GM19397 (cell line): ENCODE measurements at regions not wholly inside any gene's neighbourhood (a gene's known extent, or its start where the extent isn't known, plus 50 kb on each side); places are given as distances from the start of the nearest gene placed in this dataset.

Source experiments
- ATAC-seq: cut with Tn5 transposase; IDR thresholded peaks from one replicate; pipeline ENCODE4 v1.9.1; 2021; ENCODE audit warnings: mild to moderate bottlenecking, moderate library complexity; ENCODE audit not compliant: unreplicated experiment

GRCh38 chr4:43918377-43918776, 530.2 kb downstream of the KCTD8 start:
- ATAC-seq: no peak

- ATAC-seq: no peak
Observed at GRCh38 chr4:43932448-43932847, 516.2 kb downstream of the KCTD8 start.

- no peak for ATAC-seq
Observed at GRCh38 chr4:43943998-43944397, 504.6 kb downstream of the KCTD8 start.

GRCh38 chr4:43959976-43960375, 488.6 kb downstream of the KCTD8 start:
- no peak for ATAC-seq

GRCh38 chr4:43968011-43968410, 480.6 kb downstream of the KCTD8 start:
- no peak for ATAC-seq

GRCh38 chr4:43983610-43984009, 465.0 kb downstream of the KCTD8 start:
- no peak for ATAC-seq

- no peak for ATAC-seq
Observed at GRCh38 chr4:43987331-43987944, 461.2 kb downstream of the KCTD8 start.

- no peak for ATAC-seq
Observed at GRCh38 chr4:43990551-43990950, 458.1 kb downstream of the KCTD8 start.

- ATAC-seq: no peak
Observed at GRCh38 chr4:43990963-43991362, 457.6 kb downstream of the KCTD8 start.

GRCh38 chr4:43992552-43992951, 456.1 kb downstream of the KCTD8 start:
- no peak for ATAC-seq

GRCh38 chr4:43993196-43993902, 455.3 kb downstream of the KCTD8 start:
- no peak for ATAC-seq

- no peak for ATAC-seq
Observed at GRCh38 chr4:43999669-44000068, 448.9 kb downstream of the KCTD8 start.

GRCh38 chr4:44002368-44002767, 446.2 kb downstream of the KCTD8 start:
- ATAC-seq: no peak

- no peak for ATAC-seq
Observed at GRCh38 chr4:44016570-44017421, 431.8 kb downstream of the KCTD8 start.

GRCh38 chr4:44017422-44017739, 431.2 kb downstream of the KCTD8 start:
- no peak for ATAC-seq

GRCh38 chr4:44019721-44020120, 428.9 kb downstream of the KCTD8 start:
- no peak for ATAC-seq

- ATAC-seq: no peak
Observed at GRCh38 chr4:44025376-44026020, 423.1 kb downstream of the KCTD8 start.

- no peak for ATAC-seq
Observed at GRCh38 chr4:44038811-44039210, 409.8 kb downstream of the KCTD8 start.

- ATAC-seq: no peak
Observed at GRCh38 chr4:44046491-44046890, 402.1 kb downstream of the KCTD8 start.

- ATAC-seq: no peak
Observed at GRCh38 chr4:44056721-44057151, 391.9 kb downstream of the KCTD8 start.

- no peak for ATAC-seq
Observed at GRCh38 chr4:44070843-44071242, 377.8 kb downstream of the KCTD8 start.
